Astrocyte (in vitro differentiated cells and primary cell): ENCODE measurements at regions not wholly inside any gene's neighbourhood (a gene's known extent, or its start where the extent isn't known, plus 50 kb on each side); places are given as distances from the start of the nearest gene placed in this dataset.

Experiments
- DNase-seq: peaks from one replicate; pipeline ENCODE4 v3.0.0-alpha.2; 2010; ENCODE audit warnings: low read depth
- FAIRE-seq: peaks from 2 replicates; lab custom pipeline; 2011; peaks lifted over from hg19 to GRCh38; lab: Jason Lieb, UNC
- H2AFZ ChIP-seq: 2 replicates; pipeline ENCODE4 v1.6.0; 2012; ENCODE audit warnings: low read depth, low read length, inconsistent platforms
- H3K27ac ChIP-seq: 2 replicates; pipeline ENCODE4 v1.5.1; 2011; ENCODE audit warnings: low read depth, low read length, inconsistent platforms
- H3K27me3 ChIP-seq: 2 replicates; pipeline ENCODE4 v1.6.0; 2011; ENCODE audit warnings: low read length, inconsistent platforms; ENCODE audit not compliant: insufficient read depth
- H3K36me3 ChIP-seq: 2 replicates; pipeline ENCODE4 v1.5.1; 2011; ENCODE audit warnings: low read length, inconsistent platforms; ENCODE audit not compliant: insufficient read depth
- H3K4me1 ChIP-seq: 2 replicates; pipeline ENCODE4 v1.5.1; 2011; ENCODE audit warnings: low read length, inconsistent platforms; ENCODE audit not compliant: insufficient read depth
- H3K4me2 ChIP-seq: 2 replicates; pipeline ENCODE4 v1.6.0; 2012; ENCODE audit warnings: low read length, inconsistent platforms
- H3K4me3 ChIP-seq: 2 replicates; pipeline ENCODE4 v1.5.1; 2011; ENCODE audit warnings: low read depth, mild to moderate bottlenecking, low read length, inconsistent platforms; ENCODE audit not compliant: insufficient read depth
- H3K79me2 ChIP-seq: 2 replicates; pipeline ENCODE4 v1.6.0; 2012; ENCODE audit warnings: mild to moderate bottlenecking, low read length, inconsistent platforms; ENCODE audit not compliant: insufficient read depth
- H3K9ac ChIP-seq: 2 replicates; pipeline ENCODE4 v1.6.0; 2012; ENCODE audit warnings: mild to moderate bottlenecking, low read length, inconsistent platforms
- H3K9me3 ChIP-seq: 2 replicates; pipeline ENCODE4 v1.5.1; 2012; ENCODE audit warnings: low read depth, mild to moderate bottlenecking, low read length, inconsistent platforms; ENCODE audit not compliant: insufficient read depth
- H4K20me1 ChIP-seq: 2 replicates; pipeline ENCODE4 v1.6.0; 2012; ENCODE audit warnings: low read length, inconsistent platforms; ENCODE audit not compliant: insufficient read depth
- H3K27ac Mint-ChIP-seq: one replicate; pipeline ENCODE4 v1.8.0; 2021; ENCODE audit warnings: mild to moderate bottlenecking, mixed read lengths; ENCODE audit not compliant: unreplicated experiment
- H3K27me3 Mint-ChIP-seq: one replicate; pipeline ENCODE4 v1.8.0; 2021; ENCODE audit warnings: low read depth, mixed read lengths; ENCODE audit not compliant: unreplicated experiment
- H3K36me3 Mint-ChIP-seq: one replicate; pipeline ENCODE4 v1.8.0; 2021; ENCODE audit warnings: low read depth, mixed read lengths; ENCODE audit not compliant: unreplicated experiment
- H3K4me1 Mint-ChIP-seq: one replicate; pipeline ENCODE4 v1.8.0; 2021; ENCODE audit warnings: low read depth, mixed read lengths; ENCODE audit not compliant: unreplicated experiment
- H3K4me3 Mint-ChIP-seq: one replicate; pipeline ENCODE4 v1.8.0; 2021; ENCODE audit warnings: mild to moderate bottlenecking, moderate library complexity, mixed read lengths; ENCODE audit not compliant: unreplicated experiment
- H3K9me3 Mint-ChIP-seq: one replicate; pipeline ENCODE4 v1.8.0; 2021; ENCODE audit warnings: mild to moderate bottlenecking, mixed read lengths; ENCODE audit not compliant: unreplicated experiment
- EZH2 ChIP-seq: IDR thresholded peaks from 2 replicates; pipeline ENCODE4 v1.6.1; 2012; ENCODE audit warnings: mild to moderate bottlenecking, low read length, inconsistent platforms; ENCODE audit not compliant: insufficient read depth
- TF ChIP-seq, protein P1 (sequence below): IDR thresholded peaks from 2 replicates; pipeline ENCODE4 v1.5.1; 2011; ENCODE audit warnings: low read depth, mild to moderate bottlenecking, inconsistent platforms, low read length, moderate library complexity; ENCODE audit not compliant: insufficient read depth

DNA sequence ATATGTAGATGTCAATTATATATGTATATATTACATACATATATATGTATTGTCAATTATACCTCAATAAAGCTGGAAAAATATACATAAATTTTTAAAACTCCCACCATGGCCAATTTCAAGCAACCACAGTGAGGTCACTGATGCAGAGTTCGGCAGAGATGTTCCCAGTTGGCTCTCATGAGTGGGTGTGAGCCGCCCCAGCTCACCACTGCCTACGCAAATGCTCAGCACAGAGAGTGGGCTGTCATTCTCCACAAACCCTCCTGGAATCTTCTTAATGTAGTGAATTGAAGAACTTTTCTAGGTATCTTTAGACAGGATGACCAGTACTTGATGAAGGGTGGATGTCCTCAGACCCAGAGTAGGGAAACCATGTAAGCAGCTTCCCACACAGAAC lies 96.6 kb upstream of the TMEM45B start:
- Histone ChIP-seq H2AFZ (no peak overlapping the region), H3K27me3 (no peaks in the 10 kb centered on the region), H3K27ac (no peak overlapping the region), H3K4me3 (no peak overlapping the region), H3K79me2 (no peaks in the 10 kb centered on the region), H3K9me3 (no peaks in the 10 kb centered on the region), H3K4me1 (no peaks in the 10 kb centered on the region), H3K4me2 (no peak overlapping the region), H3K36me3 (no peaks in the 10 kb centered on the region), H4K20me1 (no peaks in the 10 kb centered on the region), H3K9ac (no peak overlapping the region)
- no peak for TF ChIP-seq EZH2
- TF ChIP-seq, protein P1, sequence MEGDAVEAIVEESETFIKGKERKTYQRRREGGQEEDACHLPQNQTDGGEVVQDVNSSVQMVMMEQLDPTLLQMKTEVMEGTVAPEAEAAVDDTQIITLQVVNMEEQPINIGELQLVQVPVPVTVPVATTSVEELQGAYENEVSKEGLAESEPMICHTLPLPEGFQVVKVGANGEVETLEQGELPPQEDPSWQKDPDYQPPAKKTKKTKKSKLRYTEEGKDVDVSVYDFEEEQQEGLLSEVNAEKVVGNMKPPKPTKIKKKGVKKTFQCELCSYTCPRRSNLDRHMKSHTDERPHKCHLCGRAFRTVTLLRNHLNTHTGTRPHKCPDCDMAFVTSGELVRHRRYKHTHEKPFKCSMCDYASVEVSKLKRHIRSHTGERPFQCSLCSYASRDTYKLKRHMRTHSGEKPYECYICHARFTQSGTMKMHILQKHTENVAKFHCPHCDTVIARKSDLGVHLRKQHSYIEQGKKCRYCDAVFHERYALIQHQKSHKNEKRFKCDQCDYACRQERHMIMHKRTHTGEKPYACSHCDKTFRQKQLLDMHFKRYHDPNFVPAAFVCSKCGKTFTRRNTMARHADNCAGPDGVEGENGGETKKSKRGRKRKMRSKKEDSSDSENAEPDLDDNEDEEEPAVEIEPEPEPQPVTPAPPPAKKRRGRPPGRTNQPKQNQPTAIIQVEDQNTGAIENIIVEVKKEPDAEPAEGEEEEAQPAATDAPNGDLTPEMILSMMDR, result no peak
- no peak overlapping the region for H3K27ac Mint-ChIP-seq
- peaks cover 41% of the 10 kb centered on the region for H3K27me3 Mint-ChIP-seq
- H3K4me3 Mint-ChIP-seq, result no peak overlapping the region
- H3K9me3 Mint-ChIP-seq, result peaks cover 4% of the 10 kb centered on the region
- H3K36me3 Mint-ChIP-seq, result peaks cover 2% of the 10 kb centered on the region
- no peak for DNase-seq
- H3K4me1 Mint-ChIP-seq, result no peaks in the 10 kb centered on the region
- FAIRE-seq, result no peak

DNA sequence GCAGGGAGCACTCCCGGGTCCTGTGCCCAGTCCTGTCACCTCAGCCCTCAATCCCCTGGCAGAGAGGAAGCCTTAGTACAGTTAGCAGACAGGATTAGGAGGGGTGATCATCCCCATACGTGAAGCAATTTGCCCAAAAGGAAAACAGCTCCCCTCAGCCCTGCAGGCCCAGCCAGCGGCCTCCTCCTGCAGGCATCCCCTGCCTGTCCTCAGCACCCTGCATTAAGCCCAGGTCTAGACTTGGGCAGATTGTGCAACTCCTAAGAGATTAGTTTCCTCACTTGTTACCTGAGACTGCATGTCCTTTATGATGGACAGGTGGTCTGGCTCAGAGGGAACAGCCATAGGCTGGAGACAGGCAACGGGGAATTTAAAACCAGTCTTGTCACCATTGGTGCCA lies 95.5 kb upstream of the TMEM45B start:
- H3K9me3 ChIP-seq, result no peaks in the 10 kb centered on the region
- no peak for TF ChIP-seq EZH2
- no peaks in the 10 kb centered on the region for H3K27me3 ChIP-seq
- no peak overlapping the region for H3K9ac ChIP-seq
- H3K4me2 ChIP-seq, result no peak overlapping the region
- H3K4me1 ChIP-seq, result no peaks in the 10 kb centered on the region
- FAIRE-seq, result no peak
- H3K79me2 ChIP-seq, result no peaks in the 10 kb centered on the region
- H3K27ac ChIP-seq, result no peak overlapping the region
- no peaks in the 10 kb centered on the region for H4K20me1 ChIP-seq
- peaks cover 4% of the 10 kb centered on the region for H3K9me3 Mint-ChIP-seq
- H3K27ac Mint-ChIP-seq, result no peak overlapping the region
- peaks cover 2% of the 10 kb centered on the region for H3K36me3 Mint-ChIP-seq
- H3K4me3 Mint-ChIP-seq, result no peak overlapping the region
- H3K4me1 Mint-ChIP-seq, result no peaks in the 10 kb centered on the region
- no peak overlapping the region for H3K4me3 ChIP-seq
- H3K27me3 Mint-ChIP-seq, result peaks cover 40% of the 10 kb centered on the region
- no peaks in the 10 kb centered on the region for H3K36me3 ChIP-seq
- H2AFZ ChIP-seq, result no peak overlapping the region
- DNase-seq, result no peak

DNA sequence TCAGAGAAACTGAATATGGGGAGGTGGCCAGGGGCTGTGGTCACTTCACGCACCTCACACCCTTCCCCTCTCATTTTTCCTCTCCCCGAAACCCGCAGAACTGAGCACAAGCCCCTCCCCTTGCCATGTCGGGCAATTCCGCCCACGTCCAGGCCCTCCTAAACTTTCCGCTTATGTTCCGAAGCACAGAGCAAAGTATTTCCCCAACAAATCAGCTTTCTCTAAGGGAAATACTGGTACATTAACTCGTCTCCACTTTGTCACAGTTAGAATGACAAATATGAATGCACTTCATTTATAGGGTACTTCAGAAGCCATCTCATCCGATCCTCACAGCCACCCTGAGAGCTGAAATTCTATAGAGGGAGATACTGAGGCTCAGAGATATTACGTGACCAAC lies 94.7 kb upstream of the TMEM45B start:
- H4K20me1 ChIP-seq, result no peaks in the 10 kb centered on the region
- no peaks in the 10 kb centered on the region for H3K4me1 ChIP-seq
- H3K4me2 ChIP-seq, result no peak overlapping the region
- DNase-seq, result no peak
- H3K27ac Mint-ChIP-seq, result no peak overlapping the region
- no peak overlapping the region for H3K4me3 ChIP-seq
- TF ChIP-seq, protein P1, result no peak
- no peak for TF ChIP-seq EZH2
- peaks cover 2% of the 10 kb centered on the region for H3K36me3 Mint-ChIP-seq
- H3K36me3 ChIP-seq, result no peaks in the 10 kb centered on the region
- no peak overlapping the region for H3K4me3 Mint-ChIP-seq
- H3K9me3 ChIP-seq, result no peaks in the 10 kb centered on the region
- peaks cover 2% of the 10 kb centered on the region for H3K9me3 Mint-ChIP-seq
- no peak overlapping the region for H3K27ac ChIP-seq
- FAIRE-seq, result no peak
- H3K79me2 ChIP-seq, result no peaks in the 10 kb centered on the region
- H3K4me1 Mint-ChIP-seq, result no peaks in the 10 kb centered on the region
- H3K9ac ChIP-seq, result no peak overlapping the region
- H2AFZ ChIP-seq, result no peak overlapping the region
- peaks cover 42% of the 10 kb centered on the region for H3K27me3 Mint-ChIP-seq
- H3K27me3 ChIP-seq, result no peaks in the 10 kb centered on the region
